ENCODE measurements at regions not wholly inside any gene's neighbourhood (a gene's known extent, or its start where the extent isn't known, plus 50 kb on each side); places are given as distances from the start of the nearest gene placed in this dataset.

GRCh38 chr1:219536038-219536437 is 76.9 kb downstream of the ZC3H11B start:
- no peaks in the 10 kb centered on the region for H3K36me3 ChIP-seq (ENCODE audit: insufficient read depth, low read length)
- H3K27ac ChIP-seq (ENCODE audit: low read depth, low read length, poor library complexity, severe bottlenecking) = no peak overlapping the region
- POLR2A ChIA-PET = no interaction called here
- no peaks in the 10 kb centered on the region for H3K4me1 ChIP-seq (ENCODE audit: insufficient read depth, low read length, poor library complexity, severe bottlenecking)
- no peak for DNase-seq (ENCODE audit: low spot score)
- CTCF ChIA-PET (ENCODE audit: unreplicated experiment) = no interaction called here
- H4K20me1 ChIP-seq (ENCODE audit: insufficient read depth, low read length) = no peaks in the 10 kb centered on the region
- TF ChIP-seq CTCF (conservative IDR thresholded peaks at IDR 0.05; ENCODE audit: low read length) (no peak), EZH2phosphoT487 (IDR thresholded peaks at IDR 0.05; ENCODE audit: borderline replicate concordance, low read depth, low read length) (no peak)
- no peaks in the 10 kb centered on the region for H3K9me2 ChIP-seq (ENCODE audit: insufficient read depth, low read length)
- H3K9me3 ChIP-seq (ENCODE audit: low read length) = no peaks in the 10 kb centered on the region
- intact Hi-C loops (cut with micrococcal nuclease; ENCODE audit: unreplicated experiment) = no loop called here
- H2AFZ ChIP-seq (ENCODE audit: low read length) = no peak overlapping the region
- H3K4me2 ChIP-seq (ENCODE audit: low read length) = no peak overlapping the region
- no peak overlapping the region for H3K4me3 ChIP-seq (ENCODE audit: low read depth, low read length, poor library complexity, severe bottlenecking)
- BruUV-seq (replicated peaks) = no TSS peak
- no peaks in the 10 kb centered on the region for H3K79me2 ChIP-seq (ENCODE audit: insufficient read depth, low read depth, low read length)

DNA sequence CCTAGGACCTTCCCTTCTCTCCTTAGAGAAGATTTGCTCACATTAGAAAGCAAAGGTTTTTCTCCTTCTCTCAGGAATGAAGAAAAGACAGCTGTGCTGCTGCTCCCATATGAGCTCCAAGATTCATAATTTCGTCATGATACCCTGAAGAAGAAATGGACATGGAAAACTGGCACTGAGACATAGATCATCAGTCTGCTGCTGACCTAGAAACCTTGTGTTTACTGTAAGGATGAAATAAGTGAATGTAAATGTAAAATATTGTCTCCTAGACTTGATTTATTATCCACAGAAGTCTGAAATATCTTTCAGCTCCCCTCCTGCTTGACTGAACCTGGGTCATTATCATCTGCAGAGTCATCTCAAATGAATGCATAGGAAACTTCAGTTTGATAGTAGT is 77.9 kb downstream of the ZC3H11B start:
- ChIA-PET CTCF (ENCODE audit: unreplicated experiment) (no interaction called here), POLR2A (no interaction called here)
- H3K4me1 ChIP-seq (ENCODE audit: insufficient read depth, low read length, poor library complexity, severe bottlenecking) = no peaks in the 10 kb centered on the region
- TF ChIP-seq EZH2phosphoT487 (IDR thresholded peaks at IDR 0.05; ENCODE audit: borderline replicate concordance, low read depth, low read length) (no peak), CTCF (conservative IDR thresholded peaks at IDR 0.05; ENCODE audit: low read length) (no peak)
- H2AFZ ChIP-seq (ENCODE audit: low read length) = no peak overlapping the region
- no peaks in the 10 kb centered on the region for H3K36me3 ChIP-seq (ENCODE audit: insufficient read depth, low read length)
- DNase-seq (ENCODE audit: low spot score) = no peak
- no peak overlapping the region for H3K27ac ChIP-seq (ENCODE audit: low read depth, low read length, poor library complexity, severe bottlenecking)
- no peak overlapping the region for H3K4me3 ChIP-seq (ENCODE audit: low read depth, low read length, poor library complexity, severe bottlenecking)
- no peaks in the 10 kb centered on the region for H3K9me3 ChIP-seq (ENCODE audit: low read length)
- no peak overlapping the region for H3K4me2 ChIP-seq (ENCODE audit: low read length)
- no peaks in the 10 kb centered on the region for H3K79me2 ChIP-seq (ENCODE audit: insufficient read depth, low read depth, low read length)
- no peaks in the 10 kb centered on the region for H3K9me2 ChIP-seq (ENCODE audit: insufficient read depth, low read length)
- intact Hi-C loops (cut with micrococcal nuclease; ENCODE audit: unreplicated experiment) = no loop called here
- no peaks in the 10 kb centered on the region for H4K20me1 ChIP-seq (ENCODE audit: insufficient read depth, low read length)
- no TSS peak for BruUV-seq (replicated peaks)

GRCh38 chr1:219533280-219533679 is 79.6 kb downstream of the ZC3H11B start:
- ChIA-PET CTCF (ENCODE audit: unreplicated experiment) (no interaction called here), POLR2A (interaction anchor here (0.6 to 0.8 kb wide), 2 partner anchors 12 to 325 kb away, joined by 3 to 4 read pairs; no protein-coding TSS in a partner anchor)
- Histone ChIP-seq H2AFZ (ENCODE audit: low read length) (no peak overlapping the region), H3K4me3 (ENCODE audit: low read depth, low read length, poor library complexity, severe bottlenecking) (no peak overlapping the region), H3K27ac (ENCODE audit: low read depth, low read length, poor library complexity, severe bottlenecking) (no peak overlapping the region), H3K4me2 (ENCODE audit: low read length) (no peak overlapping the region), H3K9me2 (ENCODE audit: insufficient read depth, low read length) (no peaks in the 10 kb centered on the region), H4K20me1 (ENCODE audit: insufficient read depth, low read length) (no peaks in the 10 kb centered on the region), H3K9me3 (ENCODE audit: low read length) (no peaks in the 10 kb centered on the region), H3K79me2 (ENCODE audit: insufficient read depth, low read depth, low read length) (no peaks in the 10 kb centered on the region), H3K4me1 (ENCODE audit: insufficient read depth, low read length, poor library complexity, severe bottlenecking) (no peaks in the 10 kb centered on the region), H3K36me3 (ENCODE audit: insufficient read depth, low read length) (no peaks in the 10 kb centered on the region)
- TF ChIP-seq CTCF (conservative IDR thresholded peaks at IDR 0.05; ENCODE audit: low read length) (no peak), EZH2phosphoT487 (IDR thresholded peaks at IDR 0.05; ENCODE audit: borderline replicate concordance, low read depth, low read length) (no peak)
- no TSS peak for BruUV-seq (replicated peaks)
- DNase-seq (ENCODE audit: low spot score) = no peak
- intact Hi-C loops (cut with micrococcal nuclease; ENCODE audit: unreplicated experiment) = no loop called here
